Astrocyte (in vitro differentiated cells and primary cell): ENCODE measurements at regions not wholly inside any gene's neighbourhood (a gene's known extent, or its start where the extent isn't known, plus 50 kb on each side); places are given as distances from the start of the nearest gene placed in this dataset.

Experiments
- DNase-seq: peaks from one replicate; pipeline ENCODE4 v3.0.0-alpha.2; 2010; ENCODE audit warnings: low read depth
- FAIRE-seq: peaks from 2 replicates; lab custom pipeline; 2011; peaks lifted over from hg19 to GRCh38; lab: Jason Lieb, UNC
- H2AFZ ChIP-seq: 2 replicates; pipeline ENCODE4 v1.6.0; 2012; ENCODE audit warnings: low read depth, low read length, inconsistent platforms
- H3K27ac ChIP-seq: 2 replicates; pipeline ENCODE4 v1.5.1; 2011; ENCODE audit warnings: low read depth, low read length, inconsistent platforms
- H3K27me3 ChIP-seq: 2 replicates; pipeline ENCODE4 v1.6.0; 2011; ENCODE audit warnings: low read length, inconsistent platforms; ENCODE audit not compliant: insufficient read depth
- H3K36me3 ChIP-seq: 2 replicates; pipeline ENCODE4 v1.5.1; 2011; ENCODE audit warnings: low read length, inconsistent platforms; ENCODE audit not compliant: insufficient read depth
- H3K4me1 ChIP-seq: 2 replicates; pipeline ENCODE4 v1.5.1; 2011; ENCODE audit warnings: low read length, inconsistent platforms; ENCODE audit not compliant: insufficient read depth
- H3K4me2 ChIP-seq: 2 replicates; pipeline ENCODE4 v1.6.0; 2012; ENCODE audit warnings: low read length, inconsistent platforms
- H3K4me3 ChIP-seq: 2 replicates; pipeline ENCODE4 v1.5.1; 2011; ENCODE audit warnings: low read depth, mild to moderate bottlenecking, low read length, inconsistent platforms; ENCODE audit not compliant: insufficient read depth
- H3K79me2 ChIP-seq: 2 replicates; pipeline ENCODE4 v1.6.0; 2012; ENCODE audit warnings: mild to moderate bottlenecking, low read length, inconsistent platforms; ENCODE audit not compliant: insufficient read depth
- H3K9ac ChIP-seq: 2 replicates; pipeline ENCODE4 v1.6.0; 2012; ENCODE audit warnings: mild to moderate bottlenecking, low read length, inconsistent platforms
- H3K9me3 ChIP-seq: 2 replicates; pipeline ENCODE4 v1.5.1; 2012; ENCODE audit warnings: low read depth, mild to moderate bottlenecking, low read length, inconsistent platforms; ENCODE audit not compliant: insufficient read depth
- H4K20me1 ChIP-seq: 2 replicates; pipeline ENCODE4 v1.6.0; 2012; ENCODE audit warnings: low read length, inconsistent platforms; ENCODE audit not compliant: insufficient read depth
- H3K27ac Mint-ChIP-seq: one replicate; pipeline ENCODE4 v1.8.0; 2021; ENCODE audit warnings: mild to moderate bottlenecking, mixed read lengths; ENCODE audit not compliant: unreplicated experiment
- H3K27me3 Mint-ChIP-seq: one replicate; pipeline ENCODE4 v1.8.0; 2021; ENCODE audit warnings: low read depth, mixed read lengths; ENCODE audit not compliant: unreplicated experiment
- H3K36me3 Mint-ChIP-seq: one replicate; pipeline ENCODE4 v1.8.0; 2021; ENCODE audit warnings: low read depth, mixed read lengths; ENCODE audit not compliant: unreplicated experiment
- H3K4me1 Mint-ChIP-seq: one replicate; pipeline ENCODE4 v1.8.0; 2021; ENCODE audit warnings: low read depth, mixed read lengths; ENCODE audit not compliant: unreplicated experiment
- H3K4me3 Mint-ChIP-seq: one replicate; pipeline ENCODE4 v1.8.0; 2021; ENCODE audit warnings: mild to moderate bottlenecking, moderate library complexity, mixed read lengths; ENCODE audit not compliant: unreplicated experiment
- H3K9me3 Mint-ChIP-seq: one replicate; pipeline ENCODE4 v1.8.0; 2021; ENCODE audit warnings: mild to moderate bottlenecking, mixed read lengths; ENCODE audit not compliant: unreplicated experiment
- CTCF ChIP-seq: IDR thresholded peaks from 2 replicates; pipeline ENCODE4 v1.5.1; 2011; ENCODE audit warnings: low read depth, mild to moderate bottlenecking, inconsistent platforms, low read length, moderate library complexity; ENCODE audit not compliant: insufficient read depth
- EZH2 ChIP-seq: IDR thresholded peaks from 2 replicates; pipeline ENCODE4 v1.6.1; 2012; ENCODE audit warnings: mild to moderate bottlenecking, low read length, inconsistent platforms; ENCODE audit not compliant: insufficient read depth

DNA sequence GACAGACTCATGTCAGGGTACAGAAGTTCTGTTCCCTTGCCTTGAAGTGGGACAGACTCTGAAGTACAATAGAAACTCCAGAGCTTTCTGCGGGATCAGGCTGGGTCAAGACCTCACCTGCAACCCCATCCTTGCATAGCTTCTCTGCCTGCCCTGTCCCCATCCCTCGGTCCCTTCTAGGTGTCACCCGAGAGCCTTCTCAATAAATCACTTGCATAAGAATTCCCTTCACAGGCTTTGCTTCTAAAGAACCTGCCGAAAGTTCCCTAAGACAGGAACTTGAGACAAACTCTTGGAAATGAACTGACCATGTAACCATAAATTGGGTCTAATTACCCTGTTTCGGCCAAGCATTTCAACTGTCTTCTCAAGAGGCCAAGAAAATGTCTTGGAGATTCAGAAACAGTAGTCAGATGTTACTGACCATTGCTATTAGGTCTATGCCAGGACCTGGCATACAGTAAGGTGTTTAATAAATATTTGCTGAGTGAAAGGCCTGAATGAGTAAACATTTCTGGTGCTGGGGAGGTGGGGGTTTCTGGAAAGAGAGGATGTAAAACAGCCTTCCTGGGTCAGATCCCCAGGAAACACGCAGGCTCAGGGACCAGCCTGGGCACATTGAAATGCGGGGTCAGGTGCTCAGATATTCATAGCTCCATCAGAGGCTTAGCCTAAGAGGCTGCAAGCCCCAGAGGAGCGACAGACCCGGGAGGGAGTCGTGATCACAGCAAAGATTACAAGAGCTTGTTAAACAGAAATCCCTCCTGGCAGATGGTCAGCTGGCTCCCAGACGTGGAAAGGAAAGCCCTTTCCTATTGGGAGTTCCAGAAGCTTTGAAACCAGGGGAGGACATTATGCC is 226.2 kb upstream of the LHX5 start:
- no peaks in the 10 kb centered on the region for H3K36me3 Mint-ChIP-seq
- Histone ChIP-seq H3K4me1 (no peaks in the 10 kb centered on the region), H3K9me3 (no peaks in the 10 kb centered on the region), H3K27ac (no peak overlapping the region), H3K27me3 (peaks cover 3% of the 10 kb centered on the region), H3K36me3 (no peaks in the 10 kb centered on the region), H3K9ac (no peak overlapping the region), H3K4me2 (no peak overlapping the region), H3K4me3 (no peak overlapping the region), H2AFZ (no peak overlapping the region), H3K79me2 (no peaks in the 10 kb centered on the region), H4K20me1 (no peaks in the 10 kb centered on the region)
- DNase-seq = no peak
- no peak for FAIRE-seq
- no peak for TF ChIP-seq CTCF
- no peak for TF ChIP-seq EZH2
- H3K27ac Mint-ChIP-seq = no peak overlapping the region
- H3K27me3 Mint-ChIP-seq = peaks cover 37% of the 10 kb centered on the region
- no peaks in the 10 kb centered on the region for H3K9me3 Mint-ChIP-seq
- H3K4me1 Mint-ChIP-seq = peaks cover 6% of the 10 kb centered on the region
- H3K4me3 Mint-ChIP-seq = no peak overlapping the region

- no peaks in the 10 kb centered on the region for H3K4me1 ChIP-seq
- H3K9me3 ChIP-seq = no peaks in the 10 kb centered on the region
- H3K27ac ChIP-seq = no peak overlapping the region
- no peak overlapping the region for H3K4me2 ChIP-seq
- no peak for TF ChIP-seq EZH2
- Mint-ChIP-seq H3K27me3 (peaks cover 36% of the 10 kb centered on the region), H3K9me3 (no peaks in the 10 kb centered on the region), H3K36me3 (no peaks in the 10 kb centered on the region), H3K27ac (no peak overlapping the region), H3K4me3 (no peak overlapping the region), H3K4me1 (peaks cover 6% of the 10 kb centered on the region)
- no peaks in the 10 kb centered on the region for H4K20me1 ChIP-seq
- no peak for DNase-seq
- no peak overlapping the region for H2AFZ ChIP-seq
- no peak overlapping the region for H3K4me3 ChIP-seq
- no peak overlapping the region for H3K9ac ChIP-seq
- H3K79me2 ChIP-seq = no peaks in the 10 kb centered on the region
- peaks cover 2% of the 10 kb centered on the region for H3K27me3 ChIP-seq
- no peak for FAIRE-seq
- no peaks in the 10 kb centered on the region for H3K36me3 ChIP-seq
These were observed 225.4 kb upstream of the LHX5 start for GRCh38 chr12:113697104-113697503.

DNA sequence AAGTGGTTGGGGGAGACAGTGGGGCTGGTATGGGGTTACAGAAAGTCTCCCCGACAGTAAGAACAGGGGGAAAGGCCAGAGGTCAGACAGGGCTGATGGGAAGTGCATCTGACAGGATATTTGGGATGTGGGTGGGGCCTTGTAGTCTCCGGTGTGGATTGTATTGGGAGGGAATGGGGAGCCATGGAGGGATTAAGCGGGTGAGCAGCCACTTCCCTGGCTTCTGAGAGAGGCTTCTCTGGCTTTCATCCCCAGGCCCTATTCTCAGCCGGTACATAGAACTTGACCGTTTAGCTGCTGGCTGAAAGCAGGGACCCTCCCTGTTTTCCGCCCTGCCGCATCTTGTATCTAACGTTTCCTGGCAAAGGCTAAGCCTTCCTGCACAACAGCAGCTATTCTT is 222.0 kb upstream of the LHX5 start:
- Histone ChIP-seq H3K4me3 (no peak overlapping the region), H3K4me1 (no peaks in the 10 kb centered on the region), H3K79me2 (no peaks in the 10 kb centered on the region), H3K9ac (no peak overlapping the region), H2AFZ (no peak overlapping the region), H3K27ac (no peak overlapping the region), H3K27me3 (peaks cover 2% of the 10 kb centered on the region), H3K9me3 (no peaks in the 10 kb centered on the region), H4K20me1 (no peaks in the 10 kb centered on the region), H3K36me3 (no peaks in the 10 kb centered on the region), H3K4me2 (no peak overlapping the region)
- H3K36me3 Mint-ChIP-seq = no peaks in the 10 kb centered on the region
- H3K4me3 Mint-ChIP-seq = no peak overlapping the region
- no peak for DNase-seq
- FAIRE-seq = no peak
- H3K27me3 Mint-ChIP-seq = peaks cover 54% of the 10 kb centered on the region
- no peaks in the 10 kb centered on the region for H3K4me1 Mint-ChIP-seq
- no peaks in the 10 kb centered on the region for H3K9me3 Mint-ChIP-seq
- no peak for TF ChIP-seq EZH2
- no peak for TF ChIP-seq CTCF
- no peak overlapping the region for H3K27ac Mint-ChIP-seq
